H1 (cell line): ENCODE measurements at regions not wholly inside any gene's neighbourhood (a gene's known extent, or its start where the extent isn't known, plus 50 kb on each side); places are given as distances from the start of the nearest gene placed in this dataset.

Experiments
- EZH2 ChIP-seq: fragments of 200-600 bp; sonication (generic); IDR thresholded peaks from 2 replicates; pipeline ENCODE4 v1.7.1; 2012; ENCODE audit warnings: low read depth, mild to moderate bottlenecking, moderate library complexity, low read length, inconsistent platforms; ENCODE audit not compliant: severe bottlenecking
- TF ChIP-seq, protein P1 (sequence below), 3 experiments: IDR thresholded peaks; 1 replicate in 2 of 3; 2 replicates in 1 of 3; pipeline versions ENCODE4 v1.5.1 to v1.6.1; 2011; ENCODE audit warnings: low read length in 3 of 3, mild to moderate bottlenecking in 3 of 3, inconsistent platforms in 2 of 3, low read depth in 1 of 3, moderate library complexity in 1 of 3; ENCODE audit not compliant: insufficient read depth in 1 of 3; ENCODE audit errors: control extremely low read depth in 1 of 3

DNA sequence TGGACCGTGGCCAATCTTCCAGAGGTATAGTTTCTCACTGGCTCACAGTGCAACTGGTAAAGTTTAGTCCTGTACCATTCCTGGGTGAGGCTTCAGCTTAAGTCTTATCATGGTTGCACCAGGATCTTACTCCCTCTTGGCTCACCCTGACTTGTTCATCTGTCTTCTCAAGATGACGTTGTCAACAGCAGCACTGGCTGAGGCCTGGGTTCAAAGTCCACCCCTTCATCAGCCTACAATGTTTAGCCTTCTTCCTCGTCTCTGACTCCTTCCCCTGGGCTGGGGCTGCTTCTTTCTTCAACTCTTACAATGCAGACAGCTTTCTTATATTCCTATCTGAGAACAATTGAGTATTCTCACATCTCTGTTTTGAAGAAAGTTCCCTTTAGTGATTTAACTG, 311.1 kb upstream of the CLINT1 start:
- TF ChIP-seq, protein P1, sequence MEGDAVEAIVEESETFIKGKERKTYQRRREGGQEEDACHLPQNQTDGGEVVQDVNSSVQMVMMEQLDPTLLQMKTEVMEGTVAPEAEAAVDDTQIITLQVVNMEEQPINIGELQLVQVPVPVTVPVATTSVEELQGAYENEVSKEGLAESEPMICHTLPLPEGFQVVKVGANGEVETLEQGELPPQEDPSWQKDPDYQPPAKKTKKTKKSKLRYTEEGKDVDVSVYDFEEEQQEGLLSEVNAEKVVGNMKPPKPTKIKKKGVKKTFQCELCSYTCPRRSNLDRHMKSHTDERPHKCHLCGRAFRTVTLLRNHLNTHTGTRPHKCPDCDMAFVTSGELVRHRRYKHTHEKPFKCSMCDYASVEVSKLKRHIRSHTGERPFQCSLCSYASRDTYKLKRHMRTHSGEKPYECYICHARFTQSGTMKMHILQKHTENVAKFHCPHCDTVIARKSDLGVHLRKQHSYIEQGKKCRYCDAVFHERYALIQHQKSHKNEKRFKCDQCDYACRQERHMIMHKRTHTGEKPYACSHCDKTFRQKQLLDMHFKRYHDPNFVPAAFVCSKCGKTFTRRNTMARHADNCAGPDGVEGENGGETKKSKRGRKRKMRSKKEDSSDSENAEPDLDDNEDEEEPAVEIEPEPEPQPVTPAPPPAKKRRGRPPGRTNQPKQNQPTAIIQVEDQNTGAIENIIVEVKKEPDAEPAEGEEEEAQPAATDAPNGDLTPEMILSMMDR (IDR thresholded peaks at IDR 0.05; ENCODE audit: control extremely low read depth in 1 of 3, insufficient read depth in 1 of 3, low read depth in 1 of 3, low read length in 3 of 3), result no peak
- TF ChIP-seq EZH2, result no peak
